ENCODE measurements at regions not wholly inside any gene's neighbourhood (a gene's known extent, or its start where the extent isn't known, plus 50 kb on each side); places are given as distances from the start of the nearest gene placed in this dataset.

- WGBS, 2 donors, result 96 to 100% methylated on average over 1 of the region's 1 CpG
- Histone ChIP-seq H3K9me3 (no peaks in the 10 kb centered on the region), H3K4me1 (no peaks in the 10 kb centered on the region), H3K4me3 (no peak overlapping the region), H3K27ac (no peak overlapping the region), H3K36me3 (no peaks in the 10 kb centered on the region), H3K27me3 (no peaks in the 10 kb centered on the region)
- DNase-seq (no peak), ATAC-seq (ENCODE audit: low FRiP score in 2 of 2) (no peak)
- TF ChIP-seq CTCF (IDR thresholded peaks at IDR 0.05), result no peak
- no peak for TF ChIP-seq EP300 (IDR thresholded peaks at IDR 0.05)
- no peak for TF ChIP-seq POLR2AphosphoS5 (IDR thresholded peaks at IDR 0.05)
- TF ChIP-seq POLR2A (IDR thresholded peaks at IDR 0.05), result no peak
These were observed 754.0 kb upstream of the ADAMTS16 start for GRCh38 chr5:4386152-4386551.

GRCh38 chr5:4387290-4387689 is 752.8 kb upstream of the ADAMTS16 start:
- DNase-seq, result no peak

GRCh38 chr5:4395752-4396151 is 744.4 kb upstream of the ADAMTS16 start:
- 50 to 74% methylated on average over 2 of the region's 2 CpGs for WGBS, 2 donors
- Histone ChIP-seq H3K27ac (no peak overlapping the region), H3K4me1 (no peaks in the 10 kb centered on the region), H3K4me3 (no peak overlapping the region), H3K27me3 (no peaks in the 10 kb centered on the region), H3K36me3 (no peaks in the 10 kb centered on the region), H3K9me3 (no peaks in the 10 kb centered on the region)
- no peak for DNase-seq
- TF ChIP-seq POLR2AphosphoS5 (IDR thresholded peaks at IDR 0.05) (no peak), EP300 (IDR thresholded peaks at IDR 0.05) (no peak), POLR2A (IDR thresholded peaks at IDR 0.05) (no peak), CTCF (IDR thresholded peaks at IDR 0.05) (no peak)
- ATAC-seq (ENCODE audit: low FRiP score in 2 of 2), result no peak

More at GRCh38 chr5:4387290-4387689, 752.8 kb upstream of the ADAMTS16 start:
- 85 to 87% methylated on average over 3 of the region's 3 CpGs for WGBS, 2 donors
- no peaks in the 10 kb centered on the region for H3K36me3 ChIP-seq
- peak in 1 of 2 donors; percentile 94 for ATAC-seq (ENCODE audit: low FRiP score in 2 of 2)
- H3K4me3 ChIP-seq, result no peak overlapping the region
- no peaks in the 10 kb centered on the region for H3K4me1 ChIP-seq
- TF ChIP-seq POLR2A (IDR thresholded peaks at IDR 0.05) (no peak), EP300 (IDR thresholded peaks at IDR 0.05) (no peak), CTCF (IDR thresholded peaks at IDR 0.05) (no peak), POLR2AphosphoS5 (IDR thresholded peaks at IDR 0.05) (no peak)
- H3K27ac ChIP-seq, result no peak overlapping the region
- H3K9me3 ChIP-seq, result no peaks in the 10 kb centered on the region
- H3K27me3 ChIP-seq, result no peaks in the 10 kb centered on the region

- Histone ChIP-seq H3K4me3 (no peak overlapping the region), H3K36me3 (no peaks in the 10 kb centered on the region), H3K27ac (no peak overlapping the region), H3K27me3 (no peaks in the 10 kb centered on the region), H3K4me1 (no peaks in the 10 kb centered on the region), H3K9me3 (no peaks in the 10 kb centered on the region)
- WGBS, 2 donors, result 74 to 84% methylated on average over 7 of the region's 7 CpGs
- DNase-seq (no peak), ATAC-seq (ENCODE audit: low FRiP score in 2 of 2) (no peak)
- TF ChIP-seq EP300 (IDR thresholded peaks at IDR 0.05) (no peak), POLR2A (IDR thresholded peaks at IDR 0.05) (no peak), CTCF (IDR thresholded peaks at IDR 0.05) (no peak), POLR2AphosphoS5 (IDR thresholded peaks at IDR 0.05) (no peak)
These were observed 734.4 kb upstream of the ADAMTS16 start for GRCh38 chr5:4405614-4406219.

- ATAC-seq (ENCODE audit: low FRiP score in 2 of 2), result no peak
- TF ChIP-seq EP300 (IDR thresholded peaks at IDR 0.05), result no peak
- TF ChIP-seq CTCF (IDR thresholded peaks at IDR 0.05), result no peak
- no peak for TF ChIP-seq POLR2AphosphoS5 (IDR thresholded peaks at IDR 0.05)
- no peak for TF ChIP-seq POLR2A (IDR thresholded peaks at IDR 0.05)
These were observed 730.0 kb upstream of the ADAMTS16 start for GRCh38 chr5:4410151-4410550.

More at GRCh38 chr5:4410151-4410550, 730.0 kb upstream of the ADAMTS16 start:
- WGBS, 2 donors, result 88 to 94% methylated on average over 5 of the region's 5 CpGs
- Histone ChIP-seq H3K4me3 (no peak overlapping the region), H3K27me3 (no peaks in the 10 kb centered on the region), H3K27ac (no peak overlapping the region), H3K4me1 (no peaks in the 10 kb centered on the region), H3K9me3 (no peaks in the 10 kb centered on the region), H3K36me3 (no peaks in the 10 kb centered on the region)
- DNase-seq, result peak in 1 of 2 donors; percentile 66
